IMR-90 (cell line): ENCODE measurements at regions not wholly inside any gene's neighbourhood (a gene's known extent, or its start where the extent isn't known, plus 50 kb on each side); places are given as distances from the start of the nearest gene placed in this dataset.

ENCODE experiments used
- ATAC-seq: fragments of 200-7000 bp; cut with Tn5 transposase; 2 replicates; pipeline ENCODE4 v1.9.1; 2020; ENCODE audit warnings: low read depth, mild to moderate bottlenecking, moderate library complexity
- BruUV-seq: library from RNA; stranded (reverse); fragments of 400-500 nt; replicated peaks from 2 replicates; lab custom pipeline; 2021; lab: Mats Ljungman, UMichigan
- CTCF ChIA-PET: fragments of 300-600 bp; formaldehyde crosslinking; extraction: SDS; loops from one replicate; lab custom pipeline; 2021; ENCODE audit warnings: antibody characterized with exemption; lab: Yijun Ruan, JAX
- POLR2A ChIA-PET: fragments of 300-600 bp; sonication (Branson Sonifier 250); formaldehyde crosslinking; loops from one replicate; lab custom pipeline; 2022; ENCODE audit warnings: antibody characterized with exemption; ENCODE audit not compliant: unreplicated experiment; lab: Charles Lee
- DNase-seq: peaks from one replicate; pipeline ENCODE4 v3.0.0; 2013
- H2AFZ ChIP-seq: replicated peaks from 2 replicates; pipeline ENCODE3; 2013; ENCODE audit warnings: low read length, mild to moderate bottlenecking; ENCODE audit not compliant: poor library complexity
- H2AK5ac ChIP-seq: 2 replicates; pipeline ENCODE4 v1.6.1; 2013; ENCODE audit warnings: low read depth, low read length, inconsistent platforms
- H2AK9ac ChIP-seq: replicated peaks from 2 replicates; pipeline ENCODE3; 2013; ENCODE audit warnings: mild to moderate bottlenecking, low read depth, low read length, moderate library complexity; ENCODE audit not compliant: poor library complexity
- H2BK120ac ChIP-seq: 2 replicates; pipeline ENCODE4 v1.6.1; 2013; ENCODE audit warnings: low read depth, low read length, inconsistent platforms
- H2BK15ac ChIP-seq: 3 replicates; pipeline ENCODE4 v1.6.1; 2013; ENCODE audit warnings: low read depth, low read length, inconsistent platforms
- H2BK20ac ChIP-seq: 2 replicates; pipeline ENCODE4 v1.6.1; 2013; ENCODE audit warnings: low read depth, mild to moderate bottlenecking, inconsistent platforms, low read length, moderate library complexity
- H2BK5ac ChIP-seq: 2 replicates; pipeline ENCODE4 v1.6.1; 2013; ENCODE audit warnings: mild to moderate bottlenecking, low read depth, low read length, inconsistent platforms; ENCODE audit not compliant: poor library complexity, severe bottlenecking
- H3K14ac ChIP-seq: replicated peaks from 2 replicates; pipeline ENCODE4 v1.6.1; 2013; ENCODE audit warnings: low read depth, low read length, inconsistent platforms
- H3K18ac ChIP-seq: 2 replicates; pipeline ENCODE4 v1.6.1; 2013; ENCODE audit warnings: low read depth, low read length, control low read depth
- H3K23ac ChIP-seq: 2 replicates; pipeline ENCODE4 v1.6.1; 2013; ENCODE audit warnings: low read depth, low read length, inconsistent platforms
- H3K27ac ChIP-seq: 2 replicates; pipeline ENCODE4 v1.5.1; 2013; ENCODE audit warnings: mild to moderate bottlenecking, control low read depth, low read length; ENCODE audit not compliant: insufficient read depth
- H3K27me3 ChIP-seq: 2 replicates; pipeline ENCODE4 v1.6.1; 2013; ENCODE audit warnings: low read length; ENCODE audit not compliant: control insufficient read depth, insufficient read depth
- H3K36me3 ChIP-seq: 2 replicates; pipeline ENCODE4 v1.6.1; 2013; ENCODE audit warnings: low read length, mixed read lengths; ENCODE audit not compliant: control insufficient read depth, insufficient read depth
- H3K4ac ChIP-seq: 2 replicates; pipeline ENCODE4 v1.6.1; 2013; ENCODE audit warnings: low read depth, low read length, inconsistent platforms
- H3K4me1 ChIP-seq: 2 replicates; pipeline ENCODE4 v1.6.1; 2013; ENCODE audit warnings: low read length, mixed read lengths; ENCODE audit not compliant: control insufficient read depth, insufficient read depth
- H3K4me2 ChIP-seq: 2 replicates; pipeline ENCODE4 v1.6.1; 2013; ENCODE audit warnings: low read depth, mild to moderate bottlenecking, control low read depth, low read length, moderate library complexity
- H3K4me3 ChIP-seq: 2 replicates; pipeline ENCODE4 v1.5.1; 2013; ENCODE audit warnings: low read depth, mild to moderate bottlenecking, control low read depth, low read length, moderate library complexity; ENCODE audit not compliant: insufficient read depth
- H3K56ac ChIP-seq: 2 replicates; pipeline ENCODE4 v1.6.1; 2013; ENCODE audit warnings: low read length, inconsistent platforms; ENCODE audit not compliant: insufficient read depth; ENCODE audit errors: extremely low read depth
- H3K79me1 ChIP-seq, 2 experiments: 2 replicates each; pipeline ENCODE4 v1.6.1; 2013; ENCODE audit warnings: low read length in 2 of 2, inconsistent platforms in 1 of 2, low read depth in 1 of 2
- H3K9ac ChIP-seq: 2 replicates; pipeline ENCODE4 v1.6.1; 2013; ENCODE audit warnings: low read depth, low read length, control low read depth
- H3K9me1 ChIP-seq: 2 replicates; pipeline ENCODE4 v1.6.1; 2013; ENCODE audit warnings: low read length, inconsistent platforms; ENCODE audit not compliant: insufficient read depth
- H3K9me3 ChIP-seq: 2 replicates; pipeline ENCODE4 v1.6.1; 2013; ENCODE audit warnings: low read length; ENCODE audit not compliant: control insufficient read depth, insufficient read depth
- H4K20me1 ChIP-seq: 2 replicates; pipeline ENCODE4 v1.6.1; 2013; ENCODE audit warnings: low read length, inconsistent platforms; ENCODE audit not compliant: insufficient read depth
- H4K5ac ChIP-seq: 2 replicates; pipeline ENCODE4 v1.6.1; 2013; ENCODE audit warnings: mild to moderate bottlenecking, low read depth, low read length, control low read depth
- H4K8ac ChIP-seq, 2 experiments: 2 replicates each; pipeline ENCODE4 v1.6.1; 2013; ENCODE audit warnings: low read depth in 2 of 2, low read length in 2 of 2, control low read depth in 1 of 2, inconsistent platforms in 1 of 2
- H4K91ac ChIP-seq: 2 replicates; pipeline ENCODE4 v1.6.1; 2013; ENCODE audit warnings: low read depth, low read length, inconsistent platforms; ENCODE audit not compliant: insufficient read depth
- BHLHE40 ChIP-seq: fragments of 150-350 bp; IDR thresholded peaks from 2 replicates; pipeline ENCODE4 v1.6.1; 2016; ENCODE audit warnings: mild to moderate bottlenecking, low read depth, low read length
- FOS ChIP-seq: fragments of 150-350 bp; IDR thresholded peaks from 2 replicates; pipeline ENCODE4 v1.6.1; 2016; ENCODE audit warnings: low read depth, low read length
- MAFK ChIP-seq: IDR thresholded peaks from 2 replicates; pipeline ENCODE4 v1.6.1; 2012; ENCODE audit warnings: low read depth, low read length, improper control_type of control experiment
- MXI1 ChIP-seq: IDR thresholded peaks from 2 replicates; pipeline ENCODE4 v1.6.1; 2012; ENCODE audit warnings: low read depth, mild to moderate bottlenecking, low read length, moderate library complexity, borderline replicate concordance
- NFE2L2 ChIP-seq: fragments of 150-350 bp; IDR thresholded peaks from 2 replicates; pipeline ENCODE4 v1.6.1; 2016; ENCODE audit warnings: low read depth, mild to moderate bottlenecking, low read length
- RFX5 ChIP-seq: IDR thresholded peaks from 2 replicates; pipeline ENCODE4 v1.8.0; 2012; ENCODE audit warnings: low read depth, mild to moderate bottlenecking, low read length, moderate library complexity
- SMC3 ChIP-seq: fragments of 150-350 bp; IDR thresholded peaks from 2 replicates; pipeline ENCODE4 v1.6.1; 2016; ENCODE audit warnings: low read depth, mild to moderate bottlenecking, antibody characterized with exemption, low read length, moderate library complexity
- WGBS, 2 experiments: methylation state at CpG; one replicate each; pipeline versions ENCODE4 v1.1.5 to v1.1.7; 2013; ENCODE audit warnings: missing lambda C conversion rate in 2 of 2; ENCODE audit not compliant: insufficient read length in 1 of 2; ENCODE audit errors: extremely low coverage in 2 of 2; 5-methylcytosine and 5-hydroxymethylcytosine counted together
- dilution Hi-C: fragments of 300-500 bp; cut with HindIII; formaldehyde crosslinking; loops from one replicate; pipeline ENCODE4 v1.14.3; 2018; ENCODE audit warnings: low sequenced_read_pairs; ENCODE audit not compliant: unreplicated experiment
- in situ Hi-C: fragments of 300-500 bp; cut with MboI; formaldehyde crosslinking; loops from 3 replicates; pipeline ENCODE4 v1.14.3; 2019; ENCODE audit warnings: low sequenced_read_pairs, inconsistent platforms, mixed read lengths
- intact Hi-C: fragments of 100-400 bp; cut with micrococcal nuclease; formaldehyde crosslinking; loops from 2 replicates; pipeline ENCODE4 v1.10.0; 2022
- TF ChIP-seq, protein P1 (sequence below): fragments of 150-350 bp; IDR thresholded peaks from 2 replicates; pipeline ENCODE4 v1.6.1; 2017; ENCODE audit warnings: mild to moderate bottlenecking, antibody characterized with exemption, low read length, low read depth
- TF ChIP-seq, protein P2 (sequence below): conservative IDR thresholded peaks from 2 replicates; pipeline ENCODE4 v1.5.1; 2012; ENCODE audit warnings: mild to moderate bottlenecking, low read depth, low read length, improper control_type of control experiment

DNA sequence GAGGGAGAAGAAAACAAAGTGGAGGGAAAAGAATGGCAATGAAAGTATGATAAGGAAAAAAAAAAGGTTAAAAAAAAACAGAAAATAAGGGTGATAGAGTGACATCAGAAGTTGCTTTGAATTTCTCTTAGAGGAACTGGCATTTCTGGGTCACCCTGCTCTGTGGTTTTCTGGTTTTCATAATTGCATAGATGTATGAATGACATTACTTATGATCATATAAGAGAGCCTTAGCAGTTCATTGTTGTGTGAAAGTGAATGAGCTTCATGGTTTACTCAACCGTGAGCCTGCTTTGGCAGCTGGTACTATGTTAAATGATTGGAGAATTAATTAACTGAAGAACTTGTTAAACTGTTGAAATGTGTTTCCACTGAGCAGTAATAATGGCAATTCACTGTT, 336.4 kb upstream of the FBXO33 start:
- Histone ChIP-seq H3K14ac (no peak overlapping the region), H3K79me1 (no peaks in the 10 kb centered on the region), H2AFZ (no peak overlapping the region), H3K9me3 (peaks cover 8% of the 10 kb centered on the region), H3K9me1 (no peaks in the 10 kb centered on the region), H2AK9ac (no peak overlapping the region), H2BK5ac (no peak overlapping the region), H3K56ac (no peak overlapping the region), H3K18ac (no peak overlapping the region), H3K4me2 (no peak overlapping the region), H2AK5ac (no peak overlapping the region), H4K5ac (no peak overlapping the region), H3K4me1 (no peaks in the 10 kb centered on the region), H4K8ac (no peak overlapping the region), H3K9ac (no peak overlapping the region), H4K91ac (no peak overlapping the region), H3K27ac (no peak overlapping the region), H3K36me3 (no peaks in the 10 kb centered on the region), H3K23ac (no peak overlapping the region), H4K20me1 (no peaks in the 10 kb centered on the region), H2BK20ac (no peak overlapping the region), H2BK15ac (no peak overlapping the region), H3K4ac (no peak overlapping the region), H3K4me3 (no peak overlapping the region), H2BK120ac (no peak overlapping the region), H3K27me3 (no peaks in the 10 kb centered on the region)
- ChIA-PET CTCF (no interaction called here), POLR2A (no interaction called here)
- DNase-seq, result no peak
- in situ Hi-C loops (no loop called here), dilution Hi-C loops (no loop called here), intact Hi-C loops (no loop called here)
- TF ChIP-seq FOS (no peak), RFX5 (no peak), SMC3 (no peak), NFE2L2 (no peak), MXI1 (no peak), BHLHE40 (no peak), MAFK (no peak)
- TF ChIP-seq, protein P1, sequence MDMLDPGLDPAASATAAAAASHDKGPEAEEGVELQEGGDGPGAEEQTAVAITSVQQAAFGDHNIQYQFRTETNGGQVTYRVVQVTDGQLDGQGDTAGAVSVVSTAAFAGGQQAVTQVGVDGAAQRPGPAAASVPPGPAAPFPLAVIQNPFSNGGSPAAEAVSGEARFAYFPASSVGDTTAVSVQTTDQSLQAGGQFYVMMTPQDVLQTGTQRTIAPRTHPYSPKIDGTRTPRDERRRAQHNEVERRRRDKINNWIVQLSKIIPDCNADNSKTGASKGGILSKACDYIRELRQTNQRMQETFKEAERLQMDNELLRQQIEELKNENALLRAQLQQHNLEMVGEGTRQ, result no peak
- TF ChIP-seq, protein P2, sequence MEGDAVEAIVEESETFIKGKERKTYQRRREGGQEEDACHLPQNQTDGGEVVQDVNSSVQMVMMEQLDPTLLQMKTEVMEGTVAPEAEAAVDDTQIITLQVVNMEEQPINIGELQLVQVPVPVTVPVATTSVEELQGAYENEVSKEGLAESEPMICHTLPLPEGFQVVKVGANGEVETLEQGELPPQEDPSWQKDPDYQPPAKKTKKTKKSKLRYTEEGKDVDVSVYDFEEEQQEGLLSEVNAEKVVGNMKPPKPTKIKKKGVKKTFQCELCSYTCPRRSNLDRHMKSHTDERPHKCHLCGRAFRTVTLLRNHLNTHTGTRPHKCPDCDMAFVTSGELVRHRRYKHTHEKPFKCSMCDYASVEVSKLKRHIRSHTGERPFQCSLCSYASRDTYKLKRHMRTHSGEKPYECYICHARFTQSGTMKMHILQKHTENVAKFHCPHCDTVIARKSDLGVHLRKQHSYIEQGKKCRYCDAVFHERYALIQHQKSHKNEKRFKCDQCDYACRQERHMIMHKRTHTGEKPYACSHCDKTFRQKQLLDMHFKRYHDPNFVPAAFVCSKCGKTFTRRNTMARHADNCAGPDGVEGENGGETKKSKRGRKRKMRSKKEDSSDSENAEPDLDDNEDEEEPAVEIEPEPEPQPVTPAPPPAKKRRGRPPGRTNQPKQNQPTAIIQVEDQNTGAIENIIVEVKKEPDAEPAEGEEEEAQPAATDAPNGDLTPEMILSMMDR, result no peak
- BruUV-seq, result no TSS peak
- no peak for ATAC-seq
- no CpG with 5 or more reads among the region's 1 CpG for WGBS, 2 experiments
